Suppressor macrophage treated with lipopolysaccharide for 1 hour (primary cell): ENCODE measurements at regions not wholly inside any gene's neighbourhood (a gene's known extent, or its start where the extent isn't known, plus 50 kb on each side); places are given as distances from the start of the nearest gene placed in this dataset.

Experiments
- DNase-seq, 3 donors: peaks; one replicate each; pipeline ENCODE4 v3.0.0-alpha.2; 2020 to 2022

- DNase-seq: no peak
Observed at GRCh38 chr1:98478121-98478520, 183.4 kb upstream of the SNX7 start.

GRCh38 chr1:98472878-98473277 is 188.6 kb upstream of the SNX7 start:
- DNase-seq: no peak

- no peak for DNase-seq
Observed at GRCh38 chr1:98471633-98472032, 189.9 kb upstream of the SNX7 start.

GRCh38 chr1:98468111-98468717 is 193.3 kb upstream of the SNX7 start:
- DNase-seq: peak; percentile 47 to 79 (median 70)

- DNase-seq: no peak
Observed at GRCh38 chr1:98467586-98467985, 193.9 kb upstream of the SNX7 start.

GRCh38 chr1:98467122-98467521 is 194.4 kb upstream of the SNX7 start:
- DNase-seq: no peak

GRCh38 chr1:98461873-98462385 is 199.6 kb upstream of the SNX7 start:
- no peak for DNase-seq

GRCh38 chr1:98460136-98460535 is 201.4 kb upstream of the SNX7 start:
- DNase-seq: no peak

- no peak for DNase-seq
Observed at GRCh38 chr1:98459486-98459870, 202.0 kb upstream of the SNX7 start.

- DNase-seq: no peak
Observed at GRCh38 chr1:98458511-98459485, 202.7 kb upstream of the SNX7 start.

GRCh38 chr1:98457248-98457647 is 204.3 kb upstream of the SNX7 start:
- DNase-seq: no peak

- DNase-seq: no peak
Observed at GRCh38 chr1:98454666-98455065, 206.9 kb upstream of the SNX7 start.

GRCh38 chr1:98453066-98453465 is 208.5 kb upstream of the SNX7 start:
- DNase-seq: no peak

GRCh38 chr1:98452162-98452561 is 209.4 kb upstream of the SNX7 start:
- peak; percentile 44 to 65 (median 59) for DNase-seq

GRCh38 chr1:98441281-98441680 is 220.2 kb upstream of the SNX7 start:
- DNase-seq: no peak

- no peak for DNase-seq
Observed at GRCh38 chr1:98439471-98439870, 222.1 kb upstream of the SNX7 start.

GRCh38 chr1:98437540-98437939 is 224.0 kb upstream of the SNX7 start:
- no peak for DNase-seq

GRCh38 chr1:98437011-98437410 is 224.5 kb upstream of the SNX7 start:
- DNase-seq: no peak

GRCh38 chr1:98429965-98430443 is 231.5 kb upstream of the SNX7 start:
- no peak for DNase-seq

GRCh38 chr1:98428864-98429263 is 232.7 kb upstream of the SNX7 start:
- no peak for DNase-seq

GRCh38 chr1:98427664-98428063 is 233.9 kb upstream of the SNX7 start:
- DNase-seq: no peak

GRCh38 chr1:98426092-98426491 is 235.4 kb upstream of the SNX7 start:
- DNase-seq: no peak

GRCh38 chr1:98422816-98423215 is 238.7 kb upstream of the SNX7 start:
- no peak for DNase-seq

- no peak for DNase-seq
Observed at GRCh38 chr1:98421085-98421435, 240.5 kb upstream of the SNX7 start.
